SK-N-MC (cell line): ENCODE measurements at regions not wholly inside any gene's neighbourhood (a gene's known extent, or its start where the extent isn't known, plus 50 kb on each side); places are given as distances from the start of the nearest gene placed in this dataset.

Experiments
- FOXP2 ChIP-seq: optimal IDR thresholded peaks from 2 replicates; pipeline ENCODE3; 2011; ENCODE audit warnings: mild to moderate bottlenecking, moderate library complexity; ENCODE audit not compliant: insufficient read depth; ENCODE audit errors: extremely low read length, control extremely low read depth
- POLR2AphosphoS5 ChIP-seq: IDR thresholded peaks from 2 replicates; pipeline ENCODE4 v1.6.1; 2012; ENCODE audit warnings: mild to moderate bottlenecking, low read depth, low read length, borderline replicate concordance

- no peak for TF ChIP-seq FOXP2
- TF ChIP-seq POLR2AphosphoS5 = no peak
These were observed 66.3 kb downstream of the EDN1 start for GRCh38 chr6:12356431-12356830.
